RWPE1 (cell line): ENCODE measurements at regions not wholly inside any gene's neighbourhood (a gene's known extent, or its start where the extent isn't known, plus 50 kb on each side); places are given as distances from the start of the nearest gene placed in this dataset.

Source experiments
- CTCF ChIA-PET: fragments of 350-600 bp; sonication (Branson Sonifier 250); formaldehyde crosslinking; extraction: SDS; loops from one replicate; lab custom pipeline; 2021; lab: Yijun Ruan, JAX
- POLR2A ChIA-PET: fragments of 400-600 bp; formaldehyde crosslinking; extraction: SDS; loops from one replicate; lab custom pipeline; 2020; ENCODE audit warnings: antibody characterized with exemption; ENCODE audit not compliant: low non-redundant PET; lab: Yijun Ruan, JAX
- DNase-seq: peaks from one replicate; pipeline ENCODE4 v3.0.0; 2012; ENCODE audit warnings: low spot score
- H3K27ac ChIP-seq: fragments of 450-650 bp; 2 replicates; pipeline ENCODE4 v1.5.1; 2017
- TF ChIP-seq, protein P1 (sequence below): fragments of 450-650 bp; conservative IDR thresholded peaks from 2 replicates; pipeline ENCODE4 v1.5.1; 2017; ENCODE audit warnings: low read depth, mild to moderate bottlenecking

DNA sequence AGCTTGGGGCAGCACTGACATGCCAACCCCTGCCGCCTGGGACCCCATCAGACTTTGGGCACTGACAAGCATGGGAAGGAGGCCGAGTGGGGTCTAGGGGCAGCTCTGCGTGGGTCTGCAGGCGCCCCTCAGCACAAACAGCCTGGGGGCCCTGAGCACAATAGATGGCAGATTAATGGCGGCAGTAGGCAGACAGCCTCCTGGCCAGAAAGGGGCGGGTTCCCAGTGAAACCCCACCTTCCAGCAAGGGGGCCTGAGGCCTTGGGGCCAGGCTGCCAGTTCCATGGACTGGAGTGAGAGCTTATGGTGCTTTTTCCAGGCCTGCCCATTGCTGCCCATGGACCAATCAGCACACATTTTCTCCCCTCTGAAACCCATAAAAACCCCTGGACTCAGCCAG lies 2031.2 kb downstream of the EFNA5 start:
- TF ChIP-seq, protein P1, sequence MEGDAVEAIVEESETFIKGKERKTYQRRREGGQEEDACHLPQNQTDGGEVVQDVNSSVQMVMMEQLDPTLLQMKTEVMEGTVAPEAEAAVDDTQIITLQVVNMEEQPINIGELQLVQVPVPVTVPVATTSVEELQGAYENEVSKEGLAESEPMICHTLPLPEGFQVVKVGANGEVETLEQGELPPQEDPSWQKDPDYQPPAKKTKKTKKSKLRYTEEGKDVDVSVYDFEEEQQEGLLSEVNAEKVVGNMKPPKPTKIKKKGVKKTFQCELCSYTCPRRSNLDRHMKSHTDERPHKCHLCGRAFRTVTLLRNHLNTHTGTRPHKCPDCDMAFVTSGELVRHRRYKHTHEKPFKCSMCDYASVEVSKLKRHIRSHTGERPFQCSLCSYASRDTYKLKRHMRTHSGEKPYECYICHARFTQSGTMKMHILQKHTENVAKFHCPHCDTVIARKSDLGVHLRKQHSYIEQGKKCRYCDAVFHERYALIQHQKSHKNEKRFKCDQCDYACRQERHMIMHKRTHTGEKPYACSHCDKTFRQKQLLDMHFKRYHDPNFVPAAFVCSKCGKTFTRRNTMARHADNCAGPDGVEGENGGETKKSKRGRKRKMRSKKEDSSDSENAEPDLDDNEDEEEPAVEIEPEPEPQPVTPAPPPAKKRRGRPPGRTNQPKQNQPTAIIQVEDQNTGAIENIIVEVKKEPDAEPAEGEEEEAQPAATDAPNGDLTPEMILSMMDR = no peak
- DNase-seq = no peak
- H3K27ac ChIP-seq = no peak overlapping the region
- CTCF ChIA-PET = interaction anchor here (0.5 kb wide), 1 partner anchor 389 kb away, joined by 3 read pairs; no protein-coding TSS in a partner anchor
- POLR2A ChIA-PET = no interaction called here

DNA sequence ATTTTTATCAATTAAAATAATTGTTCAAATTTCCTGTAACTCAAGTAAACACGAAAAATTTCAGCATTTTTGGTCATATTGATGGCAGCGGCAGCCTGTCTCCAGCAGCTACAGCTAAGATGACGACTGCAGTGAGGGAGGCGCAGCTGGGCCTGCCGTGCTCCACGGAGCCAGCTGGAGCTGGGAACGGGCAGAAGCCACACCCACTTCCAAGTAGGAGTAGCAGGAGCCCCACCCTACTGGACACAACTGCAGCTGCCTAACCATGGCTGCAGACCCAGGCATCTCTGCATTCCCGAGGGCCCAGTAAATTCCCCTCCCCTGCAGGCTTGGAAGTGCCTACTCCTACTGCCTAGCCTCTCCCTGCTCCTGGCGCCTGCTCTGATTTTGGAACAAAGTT lies 2031.7 kb downstream of the EFNA5 start:
- DNase-seq = no peak
- TF ChIP-seq, protein P1 = no peak
- CTCF ChIA-PET = interaction anchor here (0.5 to 0.7 kb wide), 2 partner anchors 366 to 389 kb away, joined by 3 read pairs; no protein-coding TSS in a partner anchor
- H3K27ac ChIP-seq = no peak overlapping the region
- POLR2A ChIA-PET = no interaction called here

DNA sequence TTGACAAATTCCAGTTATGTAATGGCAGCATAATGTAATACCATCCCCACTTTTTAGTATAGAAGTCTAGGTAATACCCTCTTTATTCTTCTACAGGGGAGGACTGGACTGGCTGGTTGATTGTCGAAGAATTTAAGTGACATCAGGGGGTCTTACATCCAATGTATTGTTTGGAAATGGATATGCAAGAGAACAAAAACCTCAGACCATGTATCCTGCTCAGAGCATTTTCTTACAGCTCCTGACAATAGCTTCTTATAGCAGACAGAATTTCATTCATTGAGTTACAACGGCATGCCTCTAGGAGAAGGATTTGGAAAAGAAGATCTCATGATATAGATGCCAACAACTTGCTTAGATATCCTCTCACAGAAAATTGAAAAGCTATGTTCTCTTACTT lies 2032.3 kb downstream of the EFNA5 start:
- CTCF ChIA-PET = interaction anchor here (0.7 kb wide), 1 partner anchor 365 kb away, joined by 3 read pairs; no protein-coding TSS in a partner anchor
- H3K27ac ChIP-seq = no peak overlapping the region
- TF ChIP-seq, protein P1 = no peak
- POLR2A ChIA-PET = no interaction called here
- no peak for DNase-seq

DNA sequence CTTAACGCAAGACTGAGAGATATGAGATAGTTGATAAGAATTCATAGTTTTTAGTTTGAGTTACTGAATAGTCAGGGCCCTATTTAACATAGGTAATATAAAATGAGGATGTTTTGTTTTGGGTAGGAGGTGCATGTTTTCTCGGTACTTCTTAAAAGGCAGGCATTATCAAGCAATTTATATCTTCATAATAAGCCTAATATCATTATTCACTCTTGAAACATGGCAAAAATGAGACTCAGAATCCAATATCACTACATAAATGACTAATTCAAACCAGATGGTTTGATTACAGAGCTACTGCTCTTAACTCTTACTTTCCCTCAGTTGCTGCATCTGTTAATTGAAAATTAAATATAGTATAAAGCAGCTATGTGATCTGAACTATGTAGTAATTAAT lies 2038.7 kb downstream of the EFNA5 start:
- H3K27ac ChIP-seq = no peak overlapping the region
- no peak for DNase-seq
- ChIA-PET CTCF (interaction anchor here (0.6 kb wide), 1 partner anchor 57 kb away, joined by 3 read pairs; no protein-coding TSS in a partner anchor), POLR2A (no interaction called here)
- TF ChIP-seq, protein P1 = no peak

DNA sequence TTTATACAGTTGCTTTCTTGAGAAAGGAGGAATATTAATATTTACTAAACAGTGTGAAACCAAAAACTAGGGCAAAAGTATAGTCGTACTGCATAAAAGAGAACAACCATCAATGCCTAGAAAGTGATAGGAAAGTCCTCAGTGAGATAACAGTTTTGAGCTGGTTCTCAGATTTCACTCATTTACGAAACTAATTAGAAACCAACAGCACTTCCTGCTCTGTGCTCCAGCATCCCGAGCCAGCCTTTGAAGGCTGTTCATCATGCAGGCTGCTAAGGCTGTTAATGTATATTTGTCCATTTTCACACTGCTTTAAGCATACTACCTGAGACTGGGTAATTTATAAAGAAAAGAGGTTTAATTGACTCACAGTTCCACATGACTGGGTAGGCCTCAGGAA lies 2039.9 kb downstream of the EFNA5 start:
- H3K27ac ChIP-seq = no peak overlapping the region
- TF ChIP-seq, protein P1 = no peak
- ChIA-PET POLR2A (no interaction called here), CTCF (no interaction called here)
- DNase-seq = no peak

DNA sequence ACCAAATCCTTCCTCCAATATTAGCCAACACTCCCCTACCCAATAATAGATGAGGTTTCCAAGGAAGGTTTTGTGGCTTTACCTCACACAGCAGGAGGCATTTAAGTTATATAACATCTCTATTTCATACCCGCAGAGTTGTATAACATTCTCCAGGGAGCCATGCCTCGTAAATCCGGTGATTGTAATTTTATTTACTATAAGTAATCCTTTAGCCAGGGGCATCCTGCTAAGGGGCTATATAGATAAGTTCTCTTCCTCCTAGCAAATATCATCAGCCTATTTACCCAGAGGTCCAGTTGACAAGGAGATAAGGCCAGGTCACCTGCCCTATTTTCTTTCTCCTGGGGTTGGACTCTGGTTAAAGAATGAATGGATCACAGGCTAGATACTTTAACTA lies 2051.0 kb downstream of the EFNA5 start:
- CTCF ChIA-PET = no interaction called here

More for the DNA sequence above, 2051.0 kb downstream of the EFNA5 start:
- no peak overlapping the region for H3K27ac ChIP-seq
- POLR2A ChIA-PET = no interaction called here
- TF ChIP-seq, protein P1 = no peak
- no peak for DNase-seq
